NCI-H2107 treated with DMSO at 0.1 percent for 48 hours (cell line): ENCODE measurements at regions not wholly inside any gene's neighbourhood (a gene's known extent, or its start where the extent isn't known, plus 50 kb on each side); places are given as distances from the start of the nearest gene placed in this dataset.

ENCODE experiments used
- DNase-seq: peaks from one replicate; lab custom pipeline; 2025; ENCODE audit not compliant: unreplicated experiment; lab: John Stamatoyannopoulos, UW

GRCh38 chr2:62447411-62447810, 58.6 kb downstream of the TMEM17 start:
- DNase-seq: no peak

GRCh38 chr2:62446491-62446890, 59.5 kb downstream of the TMEM17 start:
- no peak for DNase-seq

- DNase-seq: no peak
Measured at GRCh38 chr2:62443886-62444285, 62.1 kb downstream of the TMEM17 start.

- no peak for DNase-seq
Measured at GRCh38 chr2:62443471-62443870, 62.5 kb downstream of the TMEM17 start.

GRCh38 chr2:62441824-62442223, 64.2 kb downstream of the TMEM17 start:
- DNase-seq: no peak

- DNase-seq: no peak
Measured at GRCh38 chr2:62441421-62441820, 64.6 kb downstream of the TMEM17 start.

- DNase-seq: no peak
Measured at GRCh38 chr2:62440281-62440946, 65.6 kb downstream of the TMEM17 start.

GRCh38 chr2:62439425-62439824, 66.6 kb downstream of the TMEM17 start:
- no peak for DNase-seq

- no peak for DNase-seq
Measured at GRCh38 chr2:62437785-62438184, 68.2 kb downstream of the TMEM17 start.

GRCh38 chr2:62435720-62436119, 70.3 kb downstream of the TMEM17 start:
- DNase-seq: no peak

- DNase-seq: no peak
Measured at GRCh38 chr2:62432407-62432806, 73.6 kb downstream of the TMEM17 start.

- DNase-seq: no peak
Measured at GRCh38 chr2:62431512-62431911, 74.5 kb downstream of the TMEM17 start.

GRCh38 chr2:62430146-62430545, 75.8 kb downstream of the TMEM17 start:
- DNase-seq: no peak

- no peak for DNase-seq
Measured at GRCh38 chr2:62427146-62427545, 78.8 kb downstream of the TMEM17 start.

- DNase-seq: no peak
Measured at GRCh38 chr2:62426154-62426912, 79.7 kb downstream of the TMEM17 start.

GRCh38 chr2:62425684-62426083, 80.3 kb downstream of the TMEM17 start:
- DNase-seq: no peak

GRCh38 chr2:62424899-62425298, 81.1 kb downstream of the TMEM17 start:
- no peak for DNase-seq

- DNase-seq: no peak
Measured at GRCh38 chr2:62423883-62424458, 82.0 kb downstream of the TMEM17 start.

GRCh38 chr2:62423235-62423634, 82.8 kb downstream of the TMEM17 start:
- no peak for DNase-seq

GRCh38 chr2:62415518-62415917, 90.5 kb downstream of the TMEM17 start:
- no peak for DNase-seq

GRCh38 chr2:62415019-62415431, 91.0 kb downstream of the TMEM17 start:
- DNase-seq: no peak

GRCh38 chr2:62413116-62413663, 92.8 kb downstream of the TMEM17 start:
- DNase-seq: no peak
